HCT116 (cell line): ENCODE measurements at regions not wholly inside any gene's neighbourhood (a gene's known extent, or its start where the extent isn't known, plus 50 kb on each side); places are given as distances from the start of the nearest gene placed in this dataset.

Source experiments
- ATAC-seq: fragments of 200-7000 bp; cut with Tn5 transposase; 2 replicates; pipeline ENCODE4 v1.9.1; 2020; ENCODE audit warnings: mild to moderate bottlenecking, moderate library complexity
- BruUV-seq: library from RNA; stranded (reverse); fragments of 400-500 nt; replicated peaks from 2 replicates; lab custom pipeline; 2021; lab: Mats Ljungman, UMichigan
- CTCF ChIA-PET: fragments of 300-600 bp; sonication (Branson Sonifier 250); formaldehyde crosslinking; loops from one replicate; lab custom pipeline; 2021; ENCODE audit warnings: antibody characterized with exemption; lab: Charles Lee
- POLR2A ChIA-PET: fragments of 300-600, 350-600 bp; sonication (Branson Sonifier 250); formaldehyde crosslinking; loops from one replicate; lab custom pipeline; 2021; ENCODE audit warnings: antibody characterized with exemption; lab: Charles Lee
- RAD21 ChIA-PET, 2 experiments: fragments of 300-600 bp; sonication (Branson Sonifier 250); formaldehyde crosslinking; loops; one replicate each; lab custom pipeline; 2023; ENCODE audit warnings: low total read pairs in 2 of 2; ENCODE audit not compliant: uncharacterized antibody in 2 of 2, unreplicated experiment in 2 of 2, low non-redundant PET in 1 of 2; lab: Charles Lee
- DNase-seq: peaks from one replicate; pipeline ENCODE4 v3.0.0-alpha.2; 2010; ENCODE audit warnings: low read depth, low spot score
- H2AFZ ChIP-seq: fragments of 200-600 bp; shearing (Covaris generic), sonication (generic); 2 replicates; pipeline ENCODE4 v1.6.1; 2017; ENCODE audit warnings: low read depth, mixed run types, mixed read lengths, antibody characterized with exemption, low read length; ENCODE audit not compliant: poor library complexity, severe bottlenecking
- H3K27ac ChIP-seq: 2 replicates; pipeline ENCODE4 v1.5.1; 2012; ENCODE audit warnings: low read depth, low read length
- H3K27me3 ChIP-seq: fragments of 200-600 bp; sonication (generic); 2 replicates; pipeline ENCODE4 v1.6.1; 2016; ENCODE audit warnings: mixed run types, low read length, mixed read lengths; ENCODE audit not compliant: insufficient read depth
- H3K36me3 ChIP-seq, 2 experiments: fragments of 200-500 bp in 1 of 2; fragments of 200-600 bp in 1 of 2; sonication (Bioruptor generic) in 1 of 2; sonication (generic) in 1 of 2; 2 replicates each; pipeline versions ENCODE4 v1.5.1 to v1.6.1; 2014 to 2016; ENCODE audit warnings: low read length in 2 of 2, inconsistent platforms in 1 of 2, mixed read lengths in 1 of 2, mixed run types in 1 of 2; ENCODE audit not compliant: insufficient read depth in 2 of 2, control insufficient read depth in 1 of 2
- H3K4me1 ChIP-seq, 2 experiments: fragments of 200-600 bp in 1 of 2; sonication (generic) in 1 of 2; 2 replicates each; pipeline versions ENCODE4 v1.5.1 to v1.6.1; 2012 to 2017; ENCODE audit warnings: low read length in 2 of 2, inconsistent platforms in 1 of 2, mild to moderate bottlenecking in 1 of 2, mixed read lengths in 1 of 2, mixed run types in 1 of 2, moderate library complexity in 1 of 2; ENCODE audit not compliant: insufficient read depth in 2 of 2, control insufficient read depth in 1 of 2
- H3K4me2 ChIP-seq: fragments of 200-600 bp; sonication (generic); 2 replicates; pipeline ENCODE4 v1.6.1; 2017; ENCODE audit warnings: mixed run types, low read length, mixed read lengths
- H3K4me3 ChIP-seq, 2 experiments: fragments of 200-600 bp in 1 of 2; sonication (generic) in 1 of 2; replicated peaks in 1 of 2; 2 replicates each; pipeline ENCODE4 v1.5.1; 2011 to 2016; ENCODE audit warnings: low read length in 2 of 2, control low read depth in 1 of 2, low read depth in 1 of 2, mild to moderate bottlenecking in 1 of 2, mixed read lengths in 1 of 2, mixed run types in 1 of 2
- H3K79me2 ChIP-seq: fragments of 200-600 bp; sonication (generic); 2 replicates; pipeline ENCODE4 v1.6.1; 2017; ENCODE audit warnings: mild to moderate bottlenecking, mixed run types, low read length, moderate library complexity, mixed read lengths; ENCODE audit not compliant: insufficient read depth
- H3K9ac ChIP-seq: fragments of 200-600 bp; sonication (generic); 2 replicates; pipeline ENCODE4 v1.6.1; 2016; ENCODE audit warnings: low read length, mixed read lengths
- H3K9me2 ChIP-seq: fragments of 200-600 bp; sonication (generic), shearing (Covaris generic); 2 replicates; pipeline ENCODE4 v1.6.1; 2017; ENCODE audit warnings: mixed run types, mild to moderate bottlenecking, moderate library complexity; ENCODE audit not compliant: insufficient read depth
- H3K9me3 ChIP-seq, 2 experiments: fragments of 200-500 bp in 1 of 2; fragments of 200-600 bp in 1 of 2; sonication (Bioruptor generic) in 1 of 2; sonication (generic) in 1 of 2; 2 replicates each; pipeline ENCODE4 v1.6.1; 2014 to 2017; ENCODE audit warnings: low read length in 2 of 2, mixed read lengths in 2 of 2, inconsistent platforms in 1 of 2, low read depth in 1 of 2, mild to moderate bottlenecking in 1 of 2, mixed run types in 1 of 2, moderate library complexity in 1 of 2; ENCODE audit not compliant: control insufficient read depth in 1 of 2, insufficient read depth in 1 of 2
- H4K20me1 ChIP-seq: fragments of 200-600 bp; sonication (generic), shearing (Covaris generic); 2 replicates; pipeline ENCODE4 v1.6.1; 2017; ENCODE audit warnings: mixed run types, mild to moderate bottlenecking, moderate library complexity; ENCODE audit not compliant: insufficient read depth
- CBX3 ChIP-seq: IDR thresholded peaks from 2 replicates; pipeline ENCODE4 v1.6.1; 2012; ENCODE audit warnings: low read depth
- CEBPB ChIP-seq: IDR thresholded peaks from 2 replicates; pipeline ENCODE4 v1.6.1; 2012; ENCODE audit warnings: low read depth
- EGR1 ChIP-seq: IDR thresholded peaks from 2 replicates; pipeline ENCODE4 v1.6.1; 2012; ENCODE audit warnings: low read depth
- ELF1 ChIP-seq: IDR thresholded peaks from 2 replicates; pipeline ENCODE4 v1.6.1; 2012; ENCODE audit warnings: low read depth, borderline replicate concordance
- EZH2 ChIP-seq: fragments of 200-600 bp; sonication (generic); IDR thresholded peaks from 2 replicates; pipeline ENCODE4 v1.6.1; 2017; ENCODE audit warnings: antibody characterized with exemption, mixed run types
- EZH2phosphoT487 ChIP-seq: fragments of 200-600 bp; IDR thresholded peaks from 2 replicates; pipeline ENCODE4 v1.6.1; 2018; ENCODE audit warnings: antibody characterized with exemption, borderline replicate concordance
- FOSL1 ChIP-seq: IDR thresholded peaks from 2 replicates; pipeline ENCODE4 v1.6.1; 2012; ENCODE audit warnings: low read depth
- JUND ChIP-seq: IDR thresholded peaks from 2 replicates; pipeline ENCODE4 v1.6.1; 2012
- POLR2A ChIP-seq: IDR thresholded peaks from 2 replicates; pipeline ENCODE4 v1.7.0; 2011; ENCODE audit warnings: borderline replicate concordance; ENCODE audit not compliant: insufficient read depth, insufficient read length; ENCODE audit errors: extremely low read depth
- POLR2AphosphoS5 ChIP-seq: IDR thresholded peaks from 2 replicates; pipeline ENCODE4 v1.6.1; 2011; ENCODE audit warnings: mild to moderate bottlenecking, low read depth, low read length, moderate library complexity
- RAD21 ChIP-seq: IDR thresholded peaks from 2 replicates; pipeline ENCODE4 v1.6.1; 2012; ENCODE audit warnings: low read depth, mild to moderate bottlenecking
- SIN3A ChIP-seq: IDR thresholded peaks from 2 replicates; pipeline ENCODE4 v1.6.1; 2012; ENCODE audit warnings: low read depth
- SP1 ChIP-seq: IDR thresholded peaks from 2 replicates; pipeline ENCODE4 v1.6.1; 2012; ENCODE audit warnings: low read depth
- TCF7L2 ChIP-seq: IDR thresholded peaks from 2 replicates; pipeline ENCODE4 v1.7.0; 2011; ENCODE audit warnings: borderline replicate concordance, inconsistent platforms; ENCODE audit not compliant: insufficient read depth, insufficient read length; ENCODE audit errors: extremely low read depth
- YY1 ChIP-seq: IDR thresholded peaks from 2 replicates; pipeline ENCODE4 v1.6.1; 2011; ENCODE audit warnings: low read length, low read depth, moderate library complexity, mild to moderate bottlenecking; ENCODE audit not compliant: insufficient replicate concordance; ENCODE audit errors: extremely low read depth
- ZNF274 ChIP-seq: fragments of 200-500 bp; sonication (Bioruptor generic); IDR thresholded peaks from 2 replicates; pipeline ENCODE4 v1.6.1; 2014; ENCODE audit warnings: mild to moderate bottlenecking, low read depth, low read length, inconsistent platforms
- intact Hi-C: fragments of 100-400 bp; cut with micrococcal nuclease; formaldehyde crosslinking; loops from 2 replicates; pipeline ENCODE4 v1.10.0; 2022
- TF ChIP-seq, protein P1 (sequence below): IDR thresholded peaks from 2 replicates; pipeline ENCODE4 v1.6.1; 2012
- TF ChIP-seq, protein P2 (sequence below), 3 experiments: fragments of 200-600 bp in 1 of 3; sonication (generic) in 1 of 3; IDR thresholded peaks in 2 of 3; conservative IDR thresholded peaks in 1 of 3; 2 replicates each; pipeline ENCODE4 v1.5.1; 2012 to 2017; ENCODE audit warnings: low read depth in 2 of 3, low read length in 2 of 3, antibody characterized with exemption in 1 of 3, borderline replicate concordance in 1 of 3, control low read depth in 1 of 3, mild to moderate bottlenecking in 1 of 3, mixed read lengths in 1 of 3, mixed run types in 1 of 3, moderate library complexity in 1 of 3; ENCODE audit not compliant: insufficient read depth in 1 of 3
- TF ChIP-seq, protein P3 (sequence below): IDR thresholded peaks from 2 replicates; pipeline ENCODE4 v1.6.1; 2012; ENCODE audit warnings: low read depth
- TF ChIP-seq, protein P4 (sequence below): IDR thresholded peaks from 2 replicates; pipeline ENCODE4 v1.6.1; 2011; ENCODE audit warnings: mild to moderate bottlenecking, low read length, moderate library complexity; ENCODE audit not compliant: insufficient replicate concordance; ENCODE audit errors: extremely low read depth

DNA sequence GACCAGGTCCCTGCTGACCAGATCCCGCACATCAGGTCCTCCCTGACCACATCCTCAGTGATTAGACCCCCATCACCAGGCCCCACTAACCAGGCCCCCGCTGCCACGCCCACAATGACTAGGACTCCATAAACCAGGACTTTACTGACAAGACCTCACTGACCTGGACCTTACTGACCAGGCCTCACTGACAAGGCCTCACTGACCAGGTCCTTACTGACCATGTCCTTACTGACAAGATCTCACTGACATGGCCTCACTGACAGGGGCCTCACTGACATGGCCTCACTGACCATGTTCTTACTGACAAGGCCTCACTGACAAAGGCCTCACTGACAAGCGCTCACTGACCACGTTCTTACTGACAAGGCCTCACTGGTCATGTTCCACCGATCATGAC lies 107.9 kb upstream of the TEKT4 start:
- RAD21 ChIA-PET, result no interaction called here

More for the DNA sequence above, 107.9 kb upstream of the TEKT4 start:
- no peaks in the 10 kb centered on the region for H3K36me3 ChIP-seq
- H3K4me3 ChIP-seq, result no peak overlapping the region
- intact Hi-C loops, result no loop called here
- ATAC-seq, result no peak
- no peak overlapping the region for H3K4me2 ChIP-seq
- no peak for TF ChIP-seq POLR2A
- TF ChIP-seq JUND, result no peak
- TF ChIP-seq CBX3, result no peak
- no peak for TF ChIP-seq EGR1
- TF ChIP-seq, protein P1, sequence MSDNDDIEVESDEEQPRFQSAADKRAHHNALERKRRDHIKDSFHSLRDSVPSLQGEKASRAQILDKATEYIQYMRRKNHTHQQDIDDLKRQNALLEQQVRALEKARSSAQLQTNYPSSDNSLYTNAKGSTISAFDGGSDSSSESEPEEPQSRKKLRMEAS, result no peak
- no peak for TF ChIP-seq ELF1
- TF ChIP-seq EZH2, result no peak
- no peak for TF ChIP-seq RAD21
- no peak for TF ChIP-seq EZH2phosphoT487
- TF ChIP-seq YY1, result no peak
- no peak for TF ChIP-seq SP1
- no peak for TF ChIP-seq SIN3A
- TF ChIP-seq FOSL1, result no peak
- TF ChIP-seq, protein P2, sequence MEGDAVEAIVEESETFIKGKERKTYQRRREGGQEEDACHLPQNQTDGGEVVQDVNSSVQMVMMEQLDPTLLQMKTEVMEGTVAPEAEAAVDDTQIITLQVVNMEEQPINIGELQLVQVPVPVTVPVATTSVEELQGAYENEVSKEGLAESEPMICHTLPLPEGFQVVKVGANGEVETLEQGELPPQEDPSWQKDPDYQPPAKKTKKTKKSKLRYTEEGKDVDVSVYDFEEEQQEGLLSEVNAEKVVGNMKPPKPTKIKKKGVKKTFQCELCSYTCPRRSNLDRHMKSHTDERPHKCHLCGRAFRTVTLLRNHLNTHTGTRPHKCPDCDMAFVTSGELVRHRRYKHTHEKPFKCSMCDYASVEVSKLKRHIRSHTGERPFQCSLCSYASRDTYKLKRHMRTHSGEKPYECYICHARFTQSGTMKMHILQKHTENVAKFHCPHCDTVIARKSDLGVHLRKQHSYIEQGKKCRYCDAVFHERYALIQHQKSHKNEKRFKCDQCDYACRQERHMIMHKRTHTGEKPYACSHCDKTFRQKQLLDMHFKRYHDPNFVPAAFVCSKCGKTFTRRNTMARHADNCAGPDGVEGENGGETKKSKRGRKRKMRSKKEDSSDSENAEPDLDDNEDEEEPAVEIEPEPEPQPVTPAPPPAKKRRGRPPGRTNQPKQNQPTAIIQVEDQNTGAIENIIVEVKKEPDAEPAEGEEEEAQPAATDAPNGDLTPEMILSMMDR (IDR thresholded peaks at IDR 0.05 in 2 of 3, conservative IDR thresholded peaks at IDR 0.05 in 1 of 3; ENCODE audit: borderline replicate concordance in 1 of 3, insufficient read depth in 1 of 3, low read depth in 2 of 3, low read length in 2 of 3), result no peak
- no peak for TF ChIP-seq CEBPB
- no peak for TF ChIP-seq TCF7L2
- no peak for TF ChIP-seq ZNF274
- TF ChIP-seq, protein P3, sequence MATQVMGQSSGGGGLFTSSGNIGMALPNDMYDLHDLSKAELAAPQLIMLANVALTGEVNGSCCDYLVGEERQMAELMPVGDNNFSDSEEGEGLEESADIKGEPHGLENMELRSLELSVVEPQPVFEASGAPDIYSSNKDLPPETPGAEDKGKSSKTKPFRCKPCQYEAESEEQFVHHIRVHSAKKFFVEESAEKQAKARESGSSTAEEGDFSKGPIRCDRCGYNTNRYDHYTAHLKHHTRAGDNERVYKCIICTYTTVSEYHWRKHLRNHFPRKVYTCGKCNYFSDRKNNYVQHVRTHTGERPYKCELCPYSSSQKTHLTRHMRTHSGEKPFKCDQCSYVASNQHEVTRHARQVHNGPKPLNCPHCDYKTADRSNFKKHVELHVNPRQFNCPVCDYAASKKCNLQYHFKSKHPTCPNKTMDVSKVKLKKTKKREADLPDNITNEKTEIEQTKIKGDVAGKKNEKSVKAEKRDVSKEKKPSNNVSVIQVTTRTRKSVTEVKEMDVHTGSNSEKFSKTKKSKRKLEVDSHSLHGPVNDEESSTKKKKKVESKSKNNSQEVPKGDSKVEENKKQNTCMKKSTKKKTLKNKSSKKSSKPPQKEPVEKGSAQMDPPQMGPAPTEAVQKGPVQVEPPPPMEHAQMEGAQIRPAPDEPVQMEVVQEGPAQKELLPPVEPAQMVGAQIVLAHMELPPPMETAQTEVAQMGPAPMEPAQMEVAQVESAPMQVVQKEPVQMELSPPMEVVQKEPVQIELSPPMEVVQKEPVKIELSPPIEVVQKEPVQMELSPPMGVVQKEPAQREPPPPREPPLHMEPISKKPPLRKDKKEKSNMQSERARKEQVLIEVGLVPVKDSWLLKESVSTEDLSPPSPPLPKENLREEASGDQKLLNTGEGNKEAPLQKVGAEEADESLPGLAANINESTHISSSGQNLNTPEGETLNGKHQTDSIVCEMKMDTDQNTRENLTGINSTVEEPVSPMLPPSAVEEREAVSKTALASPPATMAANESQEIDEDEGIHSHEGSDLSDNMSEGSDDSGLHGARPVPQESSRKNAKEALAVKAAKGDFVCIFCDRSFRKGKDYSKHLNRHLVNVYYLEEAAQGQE, result no peak
- TF ChIP-seq, protein P4, sequence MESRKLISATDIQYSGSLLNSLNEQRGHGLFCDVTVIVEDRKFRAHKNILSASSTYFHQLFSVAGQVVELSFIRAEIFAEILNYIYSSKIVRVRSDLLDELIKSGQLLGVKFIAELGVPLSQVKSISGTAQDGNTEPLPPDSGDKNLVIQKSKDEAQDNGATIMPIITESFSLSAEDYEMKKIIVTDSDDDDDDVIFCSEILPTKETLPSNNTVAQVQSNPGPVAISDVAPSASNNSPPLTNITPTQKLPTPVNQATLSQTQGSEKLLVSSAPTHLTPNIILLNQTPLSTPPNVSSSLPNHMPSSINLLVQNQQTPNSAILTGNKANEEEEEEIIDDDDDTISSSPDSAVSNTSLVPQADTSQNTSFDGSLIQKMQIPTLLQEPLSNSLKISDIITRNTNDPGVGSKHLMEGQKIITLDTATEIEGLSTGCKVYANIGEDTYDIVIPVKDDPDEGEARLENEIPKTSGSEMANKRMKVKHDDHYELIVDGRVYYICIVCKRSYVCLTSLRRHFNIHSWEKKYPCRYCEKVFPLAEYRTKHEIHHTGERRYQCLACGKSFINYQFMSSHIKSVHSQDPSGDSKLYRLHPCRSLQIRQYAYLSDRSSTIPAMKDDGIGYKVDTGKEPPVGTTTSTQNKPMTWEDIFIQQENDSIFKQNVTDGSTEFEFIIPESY, result no peak
- TF ChIP-seq POLR2AphosphoS5, result no peak
- ChIA-PET POLR2A (no interaction called here), CTCF (no interaction called here)
- H2AFZ ChIP-seq, result no peak overlapping the region
- no peak overlapping the region for H3K27ac ChIP-seq
- H3K9me3 ChIP-seq, result no peaks in the 10 kb centered on the region
- H3K4me1 ChIP-seq, result no peaks in the 10 kb centered on the region
- H4K20me1 ChIP-seq, result no peaks in the 10 kb centered on the region
- no peak overlapping the region for H3K9ac ChIP-seq
- no TSS peak for BruUV-seq
- no peak for DNase-seq
- peaks cover 8% of the 10 kb centered on the region; the same call in 1 of the 2 replicates for H3K27me3 ChIP-seq
- H3K9me2 ChIP-seq, result no peaks in the 10 kb centered on the region
- H3K79me2 ChIP-seq, result no peaks in the 10 kb centered on the region
